ENCODE measurements at regions not wholly inside any gene's neighbourhood (a gene's known extent, or its start where the extent isn't known, plus 50 kb on each side); places are given as distances from the start of the nearest gene placed in this dataset.

- Histone ChIP-seq H3K4me1 (no peaks in the 10 kb centered on the region), H3K36me3 (no peaks in the 10 kb centered on the region), H3K27me3 (no peaks in the 10 kb centered on the region), H3K4me3 (no peak overlapping the region), H3K9me3 (no peaks in the 10 kb centered on the region), H3K27ac (no peak overlapping the region)
- no peak for ATAC-seq
- TF ChIP-seq EP300 (IDR thresholded peaks at IDR 0.05) (no peak), POLR2AphosphoS5 (IDR thresholded peaks at IDR 0.05) (no peak), POLR2A (IDR thresholded peaks at IDR 0.05) (no peak)
- TF ChIP-seq, protein P1, sequence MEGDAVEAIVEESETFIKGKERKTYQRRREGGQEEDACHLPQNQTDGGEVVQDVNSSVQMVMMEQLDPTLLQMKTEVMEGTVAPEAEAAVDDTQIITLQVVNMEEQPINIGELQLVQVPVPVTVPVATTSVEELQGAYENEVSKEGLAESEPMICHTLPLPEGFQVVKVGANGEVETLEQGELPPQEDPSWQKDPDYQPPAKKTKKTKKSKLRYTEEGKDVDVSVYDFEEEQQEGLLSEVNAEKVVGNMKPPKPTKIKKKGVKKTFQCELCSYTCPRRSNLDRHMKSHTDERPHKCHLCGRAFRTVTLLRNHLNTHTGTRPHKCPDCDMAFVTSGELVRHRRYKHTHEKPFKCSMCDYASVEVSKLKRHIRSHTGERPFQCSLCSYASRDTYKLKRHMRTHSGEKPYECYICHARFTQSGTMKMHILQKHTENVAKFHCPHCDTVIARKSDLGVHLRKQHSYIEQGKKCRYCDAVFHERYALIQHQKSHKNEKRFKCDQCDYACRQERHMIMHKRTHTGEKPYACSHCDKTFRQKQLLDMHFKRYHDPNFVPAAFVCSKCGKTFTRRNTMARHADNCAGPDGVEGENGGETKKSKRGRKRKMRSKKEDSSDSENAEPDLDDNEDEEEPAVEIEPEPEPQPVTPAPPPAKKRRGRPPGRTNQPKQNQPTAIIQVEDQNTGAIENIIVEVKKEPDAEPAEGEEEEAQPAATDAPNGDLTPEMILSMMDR (IDR thresholded peaks at IDR 0.05) = no peak
- WGBS, 2 donors (ENCODE audit: low coverage in 1 of 2) = 82 to 83% methylated on average over 3 of the region's 3 CpGs
Measured at GRCh38 chr5:85517386-85517785, 1100.4 kb upstream of the COX7C start.

- no peak for ATAC-seq
- Histone ChIP-seq H3K4me1 (peaks cover 0 to 8% (median 0%) of the 10 kb centered on the region in 3 donors), H3K27ac (no peak overlapping the region), H3K9me3 (no peaks in the 10 kb centered on the region), H3K36me3 (no peaks in the 10 kb centered on the region), H3K4me3 (no peak overlapping the region), H3K27me3 (no peaks in the 10 kb centered on the region)
- no peak for TF ChIP-seq POLR2A (IDR thresholded peaks at IDR 0.05)
- TF ChIP-seq POLR2AphosphoS5 (IDR thresholded peaks at IDR 0.05) = no peak
- TF ChIP-seq, protein P1 (IDR thresholded peaks at IDR 0.05) = no peak
- no peak for TF ChIP-seq EP300 (IDR thresholded peaks at IDR 0.05)
- 38 to 69% methylated on average over 4 of the region's 4 CpGs for WGBS, 2 donors (ENCODE audit: low coverage in 1 of 2)
Measured at GRCh38 chr5:85533341-85534047, 1084.2 kb upstream of the COX7C start.

- TF ChIP-seq POLR2A (IDR thresholded peaks at IDR 0.05) (no peak), EP300 (IDR thresholded peaks at IDR 0.05) (no peak), POLR2AphosphoS5 (IDR thresholded peaks at IDR 0.05) (no peak)
- TF ChIP-seq, protein P1 (IDR thresholded peaks at IDR 0.05) = no peak
- ATAC-seq = no peak
- no peak overlapping the region for H3K4me3 ChIP-seq
- peaks cover 0 to 5% (median 0%) of the 10 kb centered on the region in 3 donors for H3K4me1 ChIP-seq
- H3K9me3 ChIP-seq = no peaks in the 10 kb centered on the region
- H3K27me3 ChIP-seq = no peaks in the 10 kb centered on the region
- H3K27ac ChIP-seq = no peak overlapping the region
- H3K36me3 ChIP-seq = no peaks in the 10 kb centered on the region
Measured at GRCh38 chr5:85538362-85538761, 1079.4 kb upstream of the COX7C start.

DNA sequence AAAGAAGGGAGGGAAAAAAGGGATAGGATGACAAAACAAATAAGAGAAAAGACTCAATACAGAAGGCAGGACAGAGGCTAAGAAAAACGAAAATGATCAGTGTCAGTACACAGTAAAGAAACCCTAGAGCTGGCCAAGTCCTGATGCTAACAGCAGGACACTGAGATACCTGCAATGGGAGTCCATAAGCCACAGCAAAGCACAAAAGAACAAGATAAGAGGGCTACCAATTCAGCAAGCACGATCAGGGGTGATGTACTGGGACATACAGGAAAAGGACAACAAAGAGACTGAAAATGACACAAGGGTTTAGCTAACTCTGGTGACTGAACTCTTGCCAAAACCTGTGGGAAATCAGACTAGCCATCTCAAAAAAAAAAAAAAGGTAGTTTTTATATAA is 1072.6 kb upstream of the COX7C start:
- 17 to 27% methylated on average over 1 to 2 of the region's 2 CpGs for WGBS, 2 donors (ENCODE audit: low coverage in 1 of 2)
- Histone ChIP-seq H3K4me3 (no peak overlapping the region), H3K36me3 (no peaks in the 10 kb centered on the region), H3K9me3 (no peaks in the 10 kb centered on the region), H3K27ac (no peak overlapping the region), H3K27me3 (no peaks in the 10 kb centered on the region), H3K4me1 (no peaks in the 10 kb centered on the region)
- ATAC-seq = no peak
- no peak for TF ChIP-seq EP300 (IDR thresholded peaks at IDR 0.05)
- TF ChIP-seq POLR2AphosphoS5 (IDR thresholded peaks at IDR 0.05) = no peak
- TF ChIP-seq POLR2A (IDR thresholded peaks at IDR 0.05) = no peak
- TF ChIP-seq, protein P1 (IDR thresholded peaks at IDR 0.05) = no peak

- H3K4me1 ChIP-seq = no peaks in the 10 kb centered on the region
- TF ChIP-seq, protein P1 (IDR thresholded peaks at IDR 0.05) = no peak
- TF ChIP-seq POLR2AphosphoS5 (IDR thresholded peaks at IDR 0.05) = no peak
- TF ChIP-seq EP300 (IDR thresholded peaks at IDR 0.05) = no peak
- TF ChIP-seq POLR2A (IDR thresholded peaks at IDR 0.05) = no peak
- peaks cover 0 to 19% (median 0%) of the 10 kb centered on the region in 3 donors for H3K9me3 ChIP-seq
- H3K27me3 ChIP-seq = no peaks in the 10 kb centered on the region
- no peak overlapping the region for H3K4me3 ChIP-seq
- no peaks in the 10 kb centered on the region for H3K36me3 ChIP-seq
- no peak for ATAC-seq
- WGBS, 2 donors (ENCODE audit: low coverage in 1 of 2) = 90 to 94% methylated on average over 5 to 10 of the region's 10 CpGs
- H3K27ac ChIP-seq = no peak overlapping the region
Measured at GRCh38 chr5:85549229-85549628, 1068.5 kb upstream of the COX7C start.

All from gastroesophageal sphincter (tissue), 4 donors.